ENCODE measurements at regions not wholly inside any gene's neighbourhood (a gene's known extent, or its start where the extent isn't known, plus 50 kb on each side); places are given as distances from the start of the nearest gene placed in this dataset.
A peak's percentile ranks its signal among the peaks of the same experiment; 100 is the strongest.

- Histone ChIP-seq H3K4me1 (ENCODE audit: control insufficient read depth, insufficient read depth, low read length) (no peaks in the 10 kb centered on the region), H3K4me3 (ENCODE audit: low read depth, low read length) (no peak overlapping the region), H3K36me3 (ENCODE audit: control insufficient read depth in 2 of 2, insufficient read depth in 1 of 2, low read length in 2 of 2) (no peaks in the 10 kb centered on the region), H3K27ac (ENCODE audit: extremely low read depth, low read depth, low read length) (no peak overlapping the region), H3K9me3 (ENCODE audit: control insufficient read depth, insufficient read depth, low read depth, low read length) (no peaks in the 10 kb centered on the region)
- TF ChIP-seq ZBTB21 (tag by site-specific recombination; IDR thresholded peaks at IDR 0.05), result no peak
- TF ChIP-seq ZIC2 (tag by site-specific recombination; IDR thresholded peaks at IDR 0.05), result peak; percentile 16; the same call in 1 of the 2 replicates
- no peak for TF ChIP-seq ZNF121 (tag by site-specific recombination; IDR thresholded peaks at IDR 0.05)
- CTCF ChIA-PET, result interaction anchor here (0.6 kb wide), 1 partner anchor 97 kb away, joined by 4 read pairs; no protein-coding TSS in a partner anchor
- POLR2A ChIA-PET, result no interaction called here
These were observed 110.9 kb upstream of the RMP24 start for GRCh38 chr18:35861367-35862118.

GRCh38 chr18:35862119-35862640 lies 110.3 kb upstream of the RMP24 start:
- no peak for TF ChIP-seq ZBTB49 (tag by site-specific recombination; IDR thresholded peaks at IDR 0.05; ENCODE audit: low read depth)
- peak; percentile 57 for TF ChIP-seq ZNF335 (tag by site-specific recombination; conservative IDR thresholded peaks at IDR 0.05)
- no peaks in the 10 kb centered on the region for H3K9me3 ChIP-seq (ENCODE audit: control insufficient read depth, insufficient read depth, low read depth, low read length)
- no peaks in the 10 kb centered on the region for H3K4me1 ChIP-seq (ENCODE audit: control insufficient read depth, insufficient read depth, low read length)
- no peak overlapping the region for H3K4me3 ChIP-seq (ENCODE audit: low read depth, low read length)
- no peak overlapping the region for H3K27ac ChIP-seq (ENCODE audit: extremely low read depth, low read depth, low read length)
- ChIA-PET CTCF (no interaction called here), POLR2A (no interaction called here)
- H3K36me3 ChIP-seq (ENCODE audit: control insufficient read depth in 2 of 2, insufficient read depth in 1 of 2, low read length in 2 of 2), result no peaks in the 10 kb centered on the region

- no peak for TF ChIP-seq ZNF658 (tag by site-specific recombination; IDR thresholded peaks at IDR 0.05)
- TF ChIP-seq HOXC10 (CRISPR knock-in tag; IDR thresholded peaks at IDR 0.05), result no peak
- TF ChIP-seq CTCF (tag by site-specific recombination; IDR thresholded peaks at IDR 0.05), result no peak
- no peak for TF ChIP-seq SP3 (tag by site-specific recombination; IDR thresholded peaks at IDR 0.05)
- TF ChIP-seq ZNF654 (tag by site-specific recombination; IDR thresholded peaks at IDR 0.05; ENCODE audit: low read depth), result no peak
- TF ChIP-seq ZNF239 (tag by site-specific recombination; IDR thresholded peaks at IDR 0.05), result no peak
- no peak for TF ChIP-seq ZNF670 (tag by site-specific recombination; IDR thresholded peaks at IDR 0.05; ENCODE audit: low read depth)
- no peak for TF ChIP-seq ZNF510 (tag by site-specific recombination; IDR thresholded peaks at IDR 0.05; ENCODE audit: insufficient replicate concordance)
- TF ChIP-seq ZBTB17 (tag by site-specific recombination; IDR thresholded peaks at IDR 0.05), result no peak
- TF ChIP-seq ZNF660 (tag by site-specific recombination; IDR thresholded peaks at IDR 0.05), result no peak
- no peak for TF ChIP-seq ZNF133 (tag by site-specific recombination; IDR thresholded peaks at IDR 0.05)
- TF ChIP-seq PBX3 (CRISPR knock-in tag; IDR thresholded peaks at IDR 0.05), result no peak
- Histone ChIP-seq H3K9me3 (ENCODE audit: control insufficient read depth, insufficient read depth, low read depth, low read length) (no peaks in the 10 kb centered on the region), H3K36me3 (ENCODE audit: control insufficient read depth in 2 of 2, insufficient read depth in 1 of 2, low read length in 2 of 2) (no peaks in the 10 kb centered on the region), H3K27ac (ENCODE audit: extremely low read depth, low read depth, low read length) (no peak overlapping the region), H3K4me1 (ENCODE audit: control insufficient read depth, insufficient read depth, low read length) (no peaks in the 10 kb centered on the region), H3K4me3 (ENCODE audit: low read depth, low read length) (no peak overlapping the region)
- ChIA-PET CTCF (no interaction called here), POLR2A (no interaction called here)
These were observed 107.6 kb upstream of the RMP24 start for GRCh38 chr18:35864916-35865315.
